GM18909 (cell line): ENCODE measurements at regions not wholly inside any gene's neighbourhood (a gene's known extent, or its start where the extent isn't known, plus 50 kb on each side); places are given as distances from the start of the nearest gene placed in this dataset.
"Not testable (repeated sequence)": the region's sequence is repeated elsewhere in the genome, so short reads cannot be mapped to it uniquely, and the experiment has no call there.

Experiments
- ATAC-seq: cut with Tn5 transposase; IDR thresholded peaks from one replicate; pipeline ENCODE4 v1.9.1; 2021; ENCODE audit warnings: mild to moderate bottlenecking; ENCODE audit not compliant: unreplicated experiment, poor library complexity

DNA sequence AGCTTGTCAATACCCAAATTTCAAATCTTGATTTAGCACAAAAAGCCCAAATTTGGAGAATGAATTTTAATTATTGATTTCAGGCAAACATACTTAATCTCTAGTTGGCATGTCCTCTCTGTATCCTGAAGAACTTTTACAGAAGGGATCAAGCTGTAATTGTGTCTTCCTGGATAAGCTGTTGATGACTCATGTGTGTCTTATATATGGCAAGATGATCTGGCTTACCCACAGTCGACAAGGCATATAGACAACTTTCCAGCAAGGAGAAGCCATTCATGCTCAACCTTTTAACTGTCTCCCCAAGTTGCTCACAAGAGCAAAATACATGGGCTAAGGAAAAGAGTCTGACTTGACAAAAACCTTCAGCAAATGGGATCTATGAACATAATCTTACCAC lies 112.5 kb upstream of the SLCO6A1 start:
- ATAC-seq = no peak

DNA sequence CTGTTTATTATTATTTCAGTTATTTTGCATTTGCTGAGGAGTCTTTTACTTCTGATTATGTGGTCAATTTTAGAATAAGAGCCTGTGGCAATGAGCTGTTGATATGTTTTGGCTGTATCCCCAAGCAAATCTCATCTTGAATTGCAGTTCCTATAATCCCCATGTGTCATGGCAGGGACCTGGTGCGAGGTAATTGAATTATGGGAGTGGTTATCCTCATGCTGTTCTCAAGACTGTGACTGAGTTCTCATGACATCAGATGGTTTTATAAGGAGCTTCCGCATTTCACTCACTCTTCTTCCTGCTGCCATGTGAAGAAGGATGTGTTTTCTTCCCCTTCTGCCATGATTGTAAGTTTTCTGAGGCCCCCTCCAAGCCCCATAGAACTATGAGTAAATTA lies 114.9 kb upstream of the SLCO6A1 start:
- no peak for ATAC-seq

GRCh38 chr5:102617191-102618187 lies 118.7 kb upstream of the SLCO6A1 start:
- no peak for ATAC-seq

DNA sequence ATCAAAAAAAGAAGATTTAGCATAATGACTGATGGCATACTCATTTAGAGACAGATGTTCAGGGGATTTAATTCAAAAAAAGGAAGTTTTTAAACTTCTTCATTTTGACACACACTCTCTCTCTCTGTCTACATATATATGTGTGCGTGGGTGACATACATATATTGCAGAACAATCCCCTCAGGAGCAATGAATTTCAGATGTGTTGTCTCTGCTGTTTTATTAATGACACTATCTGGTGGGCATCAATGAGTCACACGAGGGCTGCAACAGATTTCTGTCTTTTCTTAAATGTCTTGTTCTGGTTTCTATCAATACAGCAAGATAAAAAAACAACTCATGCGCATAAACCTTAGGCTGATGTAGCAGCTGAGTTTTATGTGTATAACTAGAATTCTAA lies 123.5 kb upstream of the SLCO6A1 start:
- no peak for ATAC-seq

- no peak for ATAC-seq
Observed at GRCh38 chr5:102623329-102624065, 124.7 kb upstream of the SLCO6A1 start.

GRCh38 chr5:102624405-102624804 lies 125.6 kb upstream of the SLCO6A1 start:
- ATAC-seq = no peak

DNA sequence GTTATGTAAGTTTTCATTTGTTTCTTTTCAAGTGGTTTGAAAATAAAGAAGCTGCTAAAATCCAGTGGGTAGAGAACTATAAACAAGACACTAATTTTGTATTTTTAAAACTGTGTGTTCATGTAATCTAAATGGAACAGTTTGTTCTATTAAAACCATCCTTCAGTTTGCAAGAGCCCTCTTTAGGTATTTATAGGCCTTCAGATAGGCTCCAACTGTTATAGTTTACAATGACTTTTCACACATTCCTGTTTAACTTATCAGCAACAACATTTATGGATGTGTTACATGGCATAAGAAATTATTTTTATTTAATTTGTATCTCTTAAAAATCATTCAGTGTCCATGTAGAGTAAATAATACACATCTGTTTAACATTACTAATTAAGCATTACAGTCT lies 126.7 kb upstream of the SLCO6A1 start:
- ATAC-seq = no peak

GRCh38 chr5:102625928-102626327 lies 127.1 kb upstream of the SLCO6A1 start:
- no peak for ATAC-seq

GRCh38 chr5:102627315-102627714 lies 127.8 kb upstream of the PAM start:
- no peak for ATAC-seq

DNA sequence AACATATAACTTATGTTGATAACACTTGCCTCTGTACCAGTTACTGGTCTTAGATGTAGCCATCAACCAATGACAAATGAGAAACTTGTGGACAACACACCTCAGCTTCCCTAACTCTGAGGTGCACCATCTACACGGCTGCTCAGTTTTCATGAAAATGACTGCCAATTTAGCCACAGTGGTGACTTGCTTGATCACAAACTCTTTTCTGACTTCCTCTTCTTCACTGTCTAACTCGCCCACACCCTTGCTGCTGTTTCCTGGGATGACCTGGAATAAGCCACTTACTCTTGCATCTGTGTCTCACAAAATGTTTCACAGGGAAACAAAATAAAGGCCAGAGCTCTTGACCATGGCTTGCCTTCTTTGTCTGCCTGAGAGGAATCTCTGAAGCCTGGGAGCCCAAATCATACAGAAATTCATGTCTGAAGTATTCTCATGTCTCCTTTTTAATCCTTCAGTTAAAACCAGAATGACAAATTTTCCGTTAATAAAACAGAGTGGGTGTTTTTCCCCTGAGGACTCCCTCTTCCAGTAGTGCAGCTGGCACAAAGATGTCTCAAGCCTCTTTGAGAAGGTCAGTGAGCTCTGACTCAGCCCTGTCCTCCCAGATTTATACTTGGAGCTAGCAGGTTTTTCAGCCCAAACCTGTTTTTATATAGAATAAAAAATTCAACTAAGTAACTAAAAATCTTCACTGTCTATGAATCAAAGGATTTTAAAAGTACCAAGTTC lies 126.5 kb upstream of the PAM start:
- no peak for ATAC-seq

DNA sequence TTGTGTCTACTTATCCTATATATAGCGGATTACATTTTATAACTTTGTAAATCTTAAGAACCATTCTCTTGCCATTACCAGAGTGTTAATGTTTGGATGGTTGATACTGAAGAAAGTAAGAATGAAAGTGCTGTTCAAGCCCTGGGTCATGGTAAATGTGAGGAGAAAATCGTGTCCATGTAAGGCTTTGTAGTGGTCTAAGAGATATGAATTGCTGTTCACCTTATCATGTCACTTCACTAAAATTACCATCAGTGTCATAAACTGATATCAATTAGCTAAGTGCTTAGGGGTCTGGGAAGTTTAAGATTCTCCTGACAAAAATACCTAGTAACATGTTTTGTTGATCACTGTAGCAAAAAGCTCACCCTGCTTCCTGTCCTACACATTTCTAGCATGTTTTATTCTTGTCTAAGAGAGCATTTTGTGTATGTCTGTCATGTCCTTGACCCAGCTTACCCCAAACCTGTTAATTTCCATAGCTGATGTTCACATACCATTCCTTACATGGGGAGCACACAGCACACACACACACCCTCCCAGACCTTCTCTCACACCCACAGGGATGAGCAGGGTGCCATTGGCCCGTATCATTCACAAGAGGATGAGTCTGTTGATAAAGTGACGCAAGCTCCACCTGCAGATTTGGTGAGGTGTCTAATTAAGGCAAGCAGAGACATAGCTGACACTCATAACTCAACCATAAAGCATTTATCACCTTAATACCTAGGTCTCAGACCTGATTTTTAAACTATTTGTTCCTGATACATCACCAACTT lies 125.1 kb upstream of the PAM start:
- no peak for ATAC-seq

GRCh38 chr5:102635399-102635798 lies 119.7 kb upstream of the PAM start:
- not testable (repeated sequence) for ATAC-seq

DNA sequence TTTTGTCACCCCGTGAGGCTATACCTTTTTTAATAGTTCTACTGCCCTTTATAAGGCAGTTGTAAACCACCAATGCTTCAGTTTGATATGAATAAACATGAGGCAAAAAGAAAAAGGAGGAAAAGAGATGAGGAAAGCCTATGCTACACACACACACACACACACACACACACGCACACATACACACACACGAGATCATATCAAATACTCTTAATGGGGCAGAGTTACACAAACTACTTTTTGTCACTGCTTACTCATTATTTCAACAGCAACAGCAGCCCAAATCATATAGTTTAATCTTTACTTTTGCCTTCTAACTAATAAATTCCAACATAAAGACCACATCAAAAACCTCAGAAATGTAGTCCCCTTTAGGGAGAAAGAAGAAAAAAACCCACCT lies 116.8 kb upstream of the PAM start:
- no peak for ATAC-seq

DNA sequence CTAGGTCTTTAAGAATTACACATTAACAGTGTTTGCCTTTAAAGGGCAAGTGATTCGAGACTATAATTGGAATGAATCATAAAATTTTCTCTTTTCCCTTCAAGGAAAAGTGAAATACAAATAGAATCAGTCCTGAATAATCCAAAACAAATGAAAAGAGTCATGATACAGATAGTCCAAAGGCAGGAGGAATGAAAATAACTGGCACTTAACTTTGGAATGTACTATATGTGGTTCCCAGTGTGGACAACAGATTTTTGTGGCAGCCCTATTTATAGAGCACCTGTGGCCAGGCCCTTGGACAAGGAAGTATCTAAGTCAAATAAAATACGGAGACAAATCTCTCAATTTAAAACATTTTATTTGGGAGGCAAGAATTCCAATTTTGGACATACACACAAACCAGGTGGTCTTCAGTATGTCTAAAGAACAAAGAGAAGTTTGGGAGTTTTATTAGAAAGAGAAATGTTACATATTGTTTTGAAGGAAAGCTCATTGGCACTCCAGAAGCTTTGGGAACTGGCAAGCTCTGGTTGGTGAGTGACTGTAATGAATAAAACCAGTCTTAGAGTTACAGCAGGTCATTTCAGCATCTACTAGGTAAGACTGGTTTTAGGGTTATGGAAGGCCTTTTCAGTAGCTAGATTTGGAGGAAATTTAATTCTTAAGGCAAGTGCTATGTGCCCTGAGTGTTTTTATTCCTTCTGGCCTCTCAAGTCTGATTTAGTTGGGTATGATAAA lies 116.0 kb upstream of the PAM start:
- ATAC-seq = no peak

- no peak for ATAC-seq
Observed at GRCh38 chr5:102649731-102650130, 105.4 kb upstream of the PAM start.

GRCh38 chr5:102651466-102651865 lies 103.6 kb upstream of the PAM start:
- ATAC-seq = no peak

- no peak for ATAC-seq
Observed at GRCh38 chr5:102654559-102655349, 100.4 kb upstream of the PAM start.

GRCh38 chr5:102659151-102659550 lies 96.0 kb upstream of the PAM start:
- ATAC-seq = no peak

- ATAC-seq = no peak
Observed at GRCh38 chr5:102660111-102660510, 95.0 kb upstream of the PAM start.
